ENCODE measurements at regions not wholly inside any gene's neighbourhood (a gene's known extent, or its start where the extent isn't known, plus 50 kb on each side); places are given as distances from the start of the nearest gene placed in this dataset.

DNA sequence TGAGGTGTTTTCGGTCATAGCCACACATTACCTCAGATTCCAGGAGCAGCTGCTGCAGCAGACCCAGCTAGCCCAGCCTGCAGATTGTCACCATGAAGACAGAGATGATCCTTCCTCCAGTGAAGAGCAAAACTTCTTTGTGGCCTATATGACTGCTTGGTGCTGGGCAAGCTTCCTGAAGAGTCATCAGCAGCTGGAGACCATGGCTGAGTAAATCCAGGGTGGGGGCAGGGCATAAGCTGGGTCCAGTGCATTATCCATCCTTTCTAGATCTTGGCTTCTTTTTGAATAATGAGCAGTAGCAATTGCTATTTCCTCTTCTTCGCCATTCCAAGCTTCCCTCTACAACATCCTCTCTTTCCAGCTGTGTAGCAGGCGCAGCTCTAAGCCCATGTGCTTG, 373.1 kb upstream of the DDHD1 start:
- no peak for TF ChIP-seq SP1 (IDR thresholded peaks at IDR 0.05)
- no peak for TF ChIP-seq FOXM1 (IDR thresholded peaks at IDR 0.05; ENCODE audit: borderline replicate concordance)
- TF ChIP-seq FOXA1 (IDR thresholded peaks at IDR 0.05), result no peak
- no peak for TF ChIP-seq SUZ12 (IDR thresholded peaks at IDR 0.05)
- no peak for TF ChIP-seq CTBP1 (IDR thresholded peaks at IDR 0.05; ENCODE audit: borderline replicate concordance)
- no peak for TF ChIP-seq PKNOX1 (IDR thresholded peaks at IDR 0.05)
- no peak for TF ChIP-seq ARNT (IDR thresholded peaks at IDR 0.05)
- TF ChIP-seq ELF4 (IDR thresholded peaks at IDR 0.05), result no peak
- no peak for TF ChIP-seq BHLHE40 (IDR thresholded peaks at IDR 0.05; ENCODE audit: borderline replicate concordance)
- TF ChIP-seq NFRKB (IDR thresholded peaks at IDR 0.05), result no peak

All from HEK293T (cell line).